NT2/D1 (cell line): ENCODE measurements at regions not wholly inside any gene's neighbourhood (a gene's known extent, or its start where the extent isn't known, plus 50 kb on each side); places are given as distances from the start of the nearest gene placed in this dataset.

Experiments used
- SUZ12 ChIP-seq: IDR thresholded peaks from 2 replicates; pipeline ENCODE4 v1.6.1; 2011; ENCODE audit not compliant: insufficient read length, insufficient read depth; ENCODE audit errors: extremely low read depth
- YY1 ChIP-seq: IDR thresholded peaks from 2 replicates; pipeline ENCODE4 v1.6.1; 2011; ENCODE audit not compliant: insufficient read length, insufficient read depth

DNA sequence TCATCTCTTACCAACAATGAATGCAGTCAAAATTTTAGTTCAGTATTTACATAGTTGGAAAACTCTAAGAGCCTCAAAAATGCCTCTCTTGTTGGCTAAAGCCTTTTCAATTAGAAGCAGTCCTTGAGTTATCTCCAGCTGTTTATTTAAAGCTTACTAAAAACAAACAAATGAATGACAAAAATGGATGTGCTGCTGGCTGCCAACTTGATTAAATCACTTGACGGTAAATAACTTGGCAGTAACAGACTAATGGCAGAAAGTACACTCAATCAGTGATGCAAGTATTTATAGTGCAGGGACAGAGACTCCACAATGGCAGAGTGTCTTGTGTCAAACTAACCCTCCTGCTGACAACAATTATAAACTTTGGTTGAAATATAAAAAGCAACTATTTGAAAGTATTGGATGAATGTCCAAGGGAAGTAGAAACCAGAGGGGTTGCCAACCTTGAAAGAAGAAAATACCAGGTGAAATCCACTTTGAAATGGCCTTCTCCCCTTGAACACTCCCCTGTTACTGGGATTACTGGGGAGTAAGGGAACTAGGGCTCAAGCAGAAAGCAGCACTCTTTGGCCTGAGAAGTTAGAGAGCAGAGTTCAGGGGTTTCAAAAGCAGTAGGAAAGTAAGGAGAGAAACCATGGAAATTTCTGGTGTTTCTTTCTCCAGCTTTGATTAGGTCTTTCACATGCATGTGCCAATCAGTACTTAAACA, 245.2 kb upstream of the SPHKAP start:
- TF ChIP-seq SUZ12 (no peak), YY1 (no peak)
